ENCODE measurements at regions not wholly inside any gene's neighbourhood (a gene's known extent, or its start where the extent isn't known, plus 50 kb on each side); places are given as distances from the start of the nearest gene placed in this dataset.
"Not testable (repeated sequence)": the region's sequence is repeated elsewhere in the genome, so short reads cannot be mapped to it uniquely, and the experiment has no call there.

- no peak for DNase-seq (ENCODE audit: low spot score)
These were observed 117.7 kb upstream of the PODXL start for GRCh38 chr7:131674131-131674530.

DNA sequence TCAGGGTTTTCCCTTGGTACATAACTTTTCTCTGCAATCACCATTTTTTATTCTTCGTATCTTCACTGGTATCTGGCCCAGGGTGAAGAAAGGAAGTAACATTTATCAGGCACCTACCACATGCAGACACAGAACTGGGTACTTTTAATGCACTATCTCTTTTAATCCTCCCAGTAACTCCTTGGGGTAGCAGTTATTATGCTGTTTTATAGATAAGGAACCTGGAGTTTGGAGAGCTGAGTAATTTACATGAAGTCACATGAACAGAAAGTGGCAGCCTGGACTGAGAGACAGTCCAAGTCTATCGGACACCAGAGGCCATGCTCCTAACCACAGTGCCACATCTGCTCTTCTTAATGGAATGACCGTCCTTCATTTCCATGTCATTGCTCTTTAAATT, 117.1 kb upstream of the PODXL start:
- DNase-seq (ENCODE audit: low spot score) = no peak

GRCh38 chr7:131670406-131670805, 114.0 kb upstream of the PODXL start:
- DNase-seq (ENCODE audit: low spot score) = no peak

GRCh38 chr7:131667699-131668098, 111.3 kb upstream of the PODXL start:
- no peak for DNase-seq (ENCODE audit: low spot score)

DNA sequence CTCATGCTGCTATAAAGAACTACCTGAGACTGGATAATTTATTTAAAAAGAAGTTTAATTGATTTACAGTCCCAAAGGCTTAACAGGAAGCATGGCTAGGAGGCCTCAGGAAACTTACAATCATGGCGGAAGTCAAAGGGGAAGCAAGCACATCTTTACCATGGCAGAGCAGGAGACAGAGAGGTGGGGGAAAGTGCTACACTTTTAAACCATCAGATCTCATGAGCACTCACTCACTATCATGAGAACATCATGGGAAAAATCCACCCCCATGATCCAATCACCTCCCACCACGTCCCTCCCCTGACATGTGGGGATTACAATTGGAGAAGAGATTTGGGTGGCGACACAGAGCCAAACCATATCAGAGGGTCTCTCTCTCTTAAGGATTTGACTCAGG, 108.6 kb upstream of the PODXL start:
- DNase-seq (ENCODE audit: low spot score) = no peak

DNA sequence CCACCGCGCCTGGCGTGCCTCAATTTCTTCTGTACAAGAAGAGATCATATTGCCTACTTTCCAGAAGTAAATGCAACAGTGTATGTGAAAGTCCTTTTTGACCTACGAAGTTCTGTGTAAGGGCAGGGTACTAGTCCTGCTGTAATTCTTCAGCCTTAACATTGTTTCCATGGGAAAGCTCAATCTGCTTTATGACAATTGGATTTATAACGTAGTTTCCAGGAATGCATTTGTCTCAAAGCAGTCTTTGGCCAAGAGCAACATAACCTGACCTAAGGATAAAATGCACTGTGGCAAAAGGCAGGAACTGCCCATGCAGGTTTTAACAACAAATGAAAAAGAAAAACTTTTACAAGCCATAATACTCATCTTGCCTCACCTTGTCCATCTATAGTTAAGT, 108.1 kb upstream of the PODXL start:
- DNase-seq (ENCODE audit: low spot score) = no peak

DNA sequence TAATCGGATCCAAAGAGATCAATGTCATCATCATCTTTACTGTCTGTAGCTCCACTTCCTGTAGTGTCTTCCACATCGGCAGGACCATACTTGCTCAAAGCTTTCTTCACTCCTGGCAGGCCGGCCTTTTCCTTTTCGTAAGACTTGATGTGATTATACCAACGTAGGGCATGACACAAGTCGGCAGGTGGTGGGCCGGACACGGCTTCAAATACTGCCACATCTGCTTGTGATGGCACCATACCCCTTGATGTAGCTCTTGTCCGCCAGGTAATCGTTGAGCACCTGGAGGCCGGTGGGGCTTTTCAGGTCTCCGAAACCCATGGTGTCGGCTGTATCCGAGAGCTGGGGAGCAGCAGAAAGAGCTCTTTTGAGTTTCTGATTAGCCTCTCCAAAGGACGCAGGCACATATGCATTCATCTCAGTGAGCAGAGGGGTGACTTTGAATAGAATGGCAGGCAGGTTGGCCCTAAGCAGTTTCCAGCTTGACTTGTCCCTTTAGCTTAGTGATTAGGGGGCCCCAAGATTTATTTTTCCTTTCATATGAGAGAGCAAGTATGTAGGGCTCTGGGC, 106.0 kb upstream of the PODXL start:
- DNase-seq (ENCODE audit: low spot score) = not testable (repeated sequence)

DNA sequence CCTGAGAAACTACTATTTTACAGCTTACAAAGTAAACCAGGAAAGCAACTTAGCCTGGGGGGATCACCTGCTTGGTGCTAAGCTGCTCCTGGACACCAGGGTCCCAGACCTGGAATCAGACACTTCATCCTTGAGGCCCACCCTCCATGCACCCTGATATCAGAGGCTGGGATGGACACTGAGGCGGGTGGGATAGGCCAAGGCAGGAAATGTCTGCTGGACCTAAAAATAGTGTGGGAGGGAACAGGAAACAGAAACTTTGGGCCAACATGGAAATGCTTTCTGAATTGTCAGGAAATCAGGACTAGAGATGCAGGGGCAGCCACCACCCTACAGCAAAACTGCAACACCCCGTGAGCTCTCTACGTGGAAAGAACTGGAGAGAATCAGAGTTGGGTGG, 101.5 kb upstream of the PODXL start:
- DNase-seq (ENCODE audit: low spot score) = no peak

- DNase-seq (ENCODE audit: low spot score) = no peak
These were observed 100.7 kb upstream of the PODXL start for GRCh38 chr7:131656980-131657723.

- no peak for DNase-seq (ENCODE audit: low spot score)
These were observed 99.4 kb upstream of the PODXL start for GRCh38 chr7:131655866-131656265.

- no peak for DNase-seq (ENCODE audit: low spot score)
These were observed 99.0 kb upstream of the PODXL start for GRCh38 chr7:131655447-131655846.

GRCh38 chr7:131654668-131655326, 98.4 kb upstream of the PODXL start:
- peak; percentile 56 for DNase-seq (ENCODE audit: low spot score)

GRCh38 chr7:131654249-131654558, 97.8 kb upstream of the PODXL start:
- no peak for DNase-seq (ENCODE audit: low spot score)

GRCh38 chr7:131653418-131654248, 97.2 kb upstream of the PODXL start:
- no peak for DNase-seq (ENCODE audit: low spot score)

GRCh38 chr7:131652934-131653333, 96.5 kb upstream of the PODXL start:
- DNase-seq (ENCODE audit: low spot score) = no peak

- no peak for DNase-seq (ENCODE audit: low spot score)
These were observed 95.8 kb upstream of the PODXL start for GRCh38 chr7:131652194-131652593.

- DNase-seq (ENCODE audit: low spot score) = no peak
These were observed 93.5 kb upstream of the PODXL start for GRCh38 chr7:131649879-131650278.

DNA sequence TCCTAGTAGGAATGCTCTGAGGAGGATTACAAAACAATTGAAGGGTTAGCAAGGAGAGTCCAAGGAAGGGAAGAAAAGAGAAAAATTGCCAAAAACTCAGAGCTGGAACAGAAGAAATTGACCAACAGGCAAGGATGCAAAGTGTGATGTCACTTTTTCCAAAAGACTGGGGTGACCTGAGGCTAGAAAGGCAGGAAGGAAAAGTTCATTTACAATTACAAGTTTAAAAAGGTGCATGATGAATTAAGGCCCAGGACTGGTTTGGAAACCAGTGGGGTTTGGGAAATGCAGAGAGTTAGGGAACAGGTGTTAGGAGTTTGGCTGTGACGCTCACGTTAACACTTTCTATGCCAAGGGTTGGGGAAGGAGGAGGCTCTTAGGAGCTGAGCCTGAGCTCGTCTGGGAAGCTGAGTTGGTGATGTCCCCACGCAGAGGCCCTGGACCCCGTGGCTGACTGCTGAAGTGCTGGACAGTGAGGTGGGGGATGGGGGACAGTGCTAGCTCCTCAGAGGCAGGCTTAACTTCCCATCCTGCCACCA, 92.6 kb upstream of the PODXL start:
- DNase-seq (ENCODE audit: low spot score) = no peak

DNA sequence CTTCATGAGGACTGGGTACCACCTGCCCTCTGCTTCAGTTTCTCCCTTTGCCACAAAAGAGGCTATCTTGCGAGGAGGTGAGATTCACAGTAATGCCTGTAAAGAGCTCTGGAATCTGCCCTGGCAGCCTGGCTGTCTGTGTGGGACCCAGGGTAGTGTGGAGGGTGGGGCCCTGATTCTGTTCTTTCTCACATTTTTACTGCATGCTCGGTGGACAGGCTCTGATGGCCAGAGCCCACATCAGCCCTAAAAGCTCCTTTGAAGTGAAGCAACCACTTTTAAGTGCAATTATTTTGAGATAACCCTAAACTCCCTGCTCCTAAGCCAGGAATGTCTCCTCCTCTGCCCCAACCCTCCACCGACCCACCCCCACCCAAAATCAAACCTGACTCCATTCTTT, 92.1 kb upstream of the PODXL start:
- no peak for DNase-seq (ENCODE audit: low spot score)

- no peak for DNase-seq (ENCODE audit: low spot score)
These were observed 89.8 kb upstream of the PODXL start for GRCh38 chr7:131646203-131646602.

DNA sequence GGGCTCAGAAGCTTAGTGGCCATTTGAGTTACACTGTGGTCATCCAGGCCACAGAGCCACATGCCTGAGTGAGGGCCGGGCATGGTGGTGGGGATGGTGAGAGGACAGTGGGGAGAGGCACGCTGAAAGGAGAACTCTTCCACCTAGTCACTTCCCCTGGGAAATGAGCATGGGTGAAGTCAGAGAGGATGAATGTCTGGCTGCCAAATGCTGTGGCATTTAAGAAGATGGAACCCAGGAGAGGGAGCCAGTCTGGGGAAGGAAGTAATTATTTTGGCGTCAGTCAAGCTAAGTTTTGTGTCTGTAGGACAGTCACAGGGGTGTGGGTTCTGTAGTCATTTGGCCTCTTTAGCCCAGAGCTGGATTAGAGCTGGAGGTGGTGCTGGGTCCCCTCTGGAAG, 86.0 kb upstream of the PODXL start:
- no peak for DNase-seq (ENCODE audit: low spot score)

DNA sequence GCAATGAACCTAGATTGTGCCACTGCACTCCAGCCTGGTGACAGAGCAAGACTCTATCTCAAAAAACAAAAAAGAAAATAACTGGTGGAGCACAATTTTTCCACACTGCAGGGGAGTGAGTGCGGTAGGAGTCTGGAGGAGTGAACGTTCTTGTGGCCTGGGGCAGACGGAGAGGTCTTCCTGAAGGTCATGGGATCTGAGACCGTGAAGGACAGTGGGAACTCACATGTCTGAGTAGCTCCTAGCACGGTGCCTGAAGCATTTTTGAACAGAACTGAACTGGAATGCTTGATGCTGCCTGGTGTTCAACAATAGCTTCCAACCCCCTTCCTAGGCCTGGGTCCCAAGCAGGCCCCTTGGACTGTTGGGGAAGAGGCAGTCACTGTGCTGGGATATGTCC, 84.3 kb upstream of the PODXL start:
- DNase-seq (ENCODE audit: low spot score) = no peak
